Right lung (tissue), 2 donors: ENCODE measurements at regions not wholly inside any gene's neighbourhood (a gene's known extent, or its start where the extent isn't known, plus 50 kb on each side); places are given as distances from the start of the nearest gene placed in this dataset.

Experiments
- DNase-seq, 2 donors: peaks; one replicate each; pipeline ENCODE4 v3.0.0-alpha.2; 2013

DNA sequence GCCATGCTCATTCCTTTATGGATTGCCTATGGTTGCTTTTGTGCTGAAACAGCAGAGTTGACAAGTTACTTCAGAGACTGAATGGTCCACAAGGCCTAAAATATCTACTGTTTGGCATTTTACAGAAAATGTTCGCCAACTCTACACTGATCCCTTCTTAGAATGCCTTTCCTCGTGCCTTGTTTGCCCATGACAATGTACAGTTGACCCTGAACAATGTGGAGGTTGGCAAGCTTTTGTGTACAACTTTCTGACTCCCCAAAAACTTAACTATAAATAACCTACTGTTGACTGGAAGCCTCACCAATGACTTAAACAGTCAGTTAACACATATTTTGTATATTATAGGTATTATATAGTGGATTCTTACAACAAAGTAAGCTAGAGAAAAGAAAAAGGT lies 361.4 kb downstream of the EPHA4 start:
- no peak for DNase-seq

DNA sequence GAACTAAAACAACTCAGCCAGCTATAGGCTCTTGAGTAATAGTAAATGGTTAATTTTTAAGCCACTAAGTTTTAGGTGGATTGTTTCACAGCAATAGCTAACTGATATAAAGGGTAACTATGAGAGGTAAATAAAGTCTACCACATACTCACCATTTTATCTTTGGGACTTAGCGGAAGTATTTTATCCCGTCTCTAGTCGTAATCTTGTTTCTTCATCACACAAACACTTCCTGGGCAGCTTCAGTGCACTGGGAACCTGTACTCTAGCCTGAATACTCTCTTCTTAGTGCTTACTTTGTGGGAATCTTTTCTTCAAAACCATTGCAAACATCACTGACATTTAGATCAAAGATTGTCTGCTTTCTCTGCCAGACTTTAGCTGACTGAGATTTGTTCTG lies 360.5 kb downstream of the EPHA4 start:
- no peak for DNase-seq

DNA sequence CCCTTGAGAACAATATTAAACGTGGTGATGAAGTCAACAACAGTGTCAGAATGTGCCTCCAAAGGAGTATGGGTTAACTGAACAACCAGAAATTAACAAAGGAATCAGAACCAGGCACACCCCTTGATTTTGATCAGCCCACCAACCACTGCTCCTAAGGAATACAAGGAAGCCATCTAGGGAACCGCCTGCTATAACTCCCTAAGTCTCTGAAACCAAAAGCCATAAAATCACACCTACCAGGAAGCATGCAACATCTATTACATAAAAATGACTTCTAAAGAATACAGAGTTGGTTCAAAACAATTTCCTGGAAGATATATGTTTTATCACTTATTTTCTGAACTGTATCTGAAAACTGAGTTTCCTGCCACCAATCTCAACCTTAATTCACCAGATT lies 360.0 kb downstream of the EPHA4 start:
- DNase-seq = no peak

DNA sequence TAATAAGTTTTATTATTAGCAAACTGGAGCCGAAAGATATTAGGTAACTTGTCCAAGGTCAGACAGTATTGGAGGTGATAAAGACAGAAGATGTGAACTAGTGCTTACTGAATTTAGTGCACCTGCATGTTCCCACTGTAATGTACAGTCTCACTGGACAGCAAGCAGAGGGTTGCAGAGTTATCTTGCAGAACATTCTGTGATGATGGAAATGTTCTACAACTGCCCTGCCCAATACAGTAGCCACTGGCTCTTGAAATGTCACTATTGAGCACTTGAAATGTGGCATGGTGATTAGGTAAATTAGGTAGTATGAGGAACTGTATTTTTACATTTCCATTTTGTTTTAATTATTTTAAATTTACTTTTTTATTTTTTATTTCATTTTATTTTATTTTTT lies 356.6 kb downstream of the EPHA4 start:
- no peak for DNase-seq

- no peak for DNase-seq
Measured at GRCh38 chr2:221216636-221217035, 355.5 kb downstream of the EPHA4 start.

- DNase-seq = no peak
Measured at GRCh38 chr2:221225752-221226151, 346.4 kb downstream of the EPHA4 start.

GRCh38 chr2:221228214-221228769 lies 343.8 kb downstream of the EPHA4 start:
- no peak for DNase-seq

- DNase-seq = no peak
Measured at GRCh38 chr2:221229099-221229498, 343.0 kb downstream of the EPHA4 start.

DNA sequence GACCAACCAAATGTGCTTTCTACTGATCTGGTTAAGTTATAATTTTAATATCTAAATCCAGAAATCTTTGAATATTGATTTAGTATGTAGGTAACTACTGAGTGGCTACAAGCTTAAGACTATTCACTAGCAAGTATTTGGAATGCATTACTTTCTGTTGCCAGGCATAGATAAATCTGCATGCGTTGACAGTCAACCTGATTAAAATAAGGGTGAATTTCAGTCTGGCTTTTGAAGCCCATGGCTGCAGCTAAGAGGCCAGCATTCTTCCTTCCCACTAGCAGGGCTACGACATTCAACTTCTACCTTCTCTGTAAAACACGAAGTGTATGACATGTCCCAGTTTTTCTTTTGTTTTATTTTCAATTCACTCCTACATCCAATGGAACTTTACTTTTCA lies 340.6 kb downstream of the EPHA4 start:
- DNase-seq = no peak

DNA sequence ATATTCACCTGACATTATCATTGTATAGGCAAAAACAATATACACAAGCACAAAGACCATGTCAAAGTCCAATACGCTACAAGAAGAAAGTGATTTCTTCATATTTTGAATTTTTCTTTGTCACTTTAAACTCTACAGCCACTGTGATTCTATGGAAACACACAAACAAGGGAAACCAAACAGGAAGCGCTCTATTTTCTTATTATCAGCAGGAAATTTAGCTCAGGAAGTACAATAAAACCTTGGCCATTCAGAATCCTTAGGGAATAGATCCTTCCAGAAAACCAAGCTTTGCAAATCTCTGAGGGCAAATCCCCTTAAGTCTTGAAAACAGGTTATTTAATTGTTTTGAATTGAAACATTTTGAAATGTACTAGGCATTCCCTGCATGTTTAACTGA lies 336.2 kb downstream of the EPHA4 start:
- DNase-seq = no peak

DNA sequence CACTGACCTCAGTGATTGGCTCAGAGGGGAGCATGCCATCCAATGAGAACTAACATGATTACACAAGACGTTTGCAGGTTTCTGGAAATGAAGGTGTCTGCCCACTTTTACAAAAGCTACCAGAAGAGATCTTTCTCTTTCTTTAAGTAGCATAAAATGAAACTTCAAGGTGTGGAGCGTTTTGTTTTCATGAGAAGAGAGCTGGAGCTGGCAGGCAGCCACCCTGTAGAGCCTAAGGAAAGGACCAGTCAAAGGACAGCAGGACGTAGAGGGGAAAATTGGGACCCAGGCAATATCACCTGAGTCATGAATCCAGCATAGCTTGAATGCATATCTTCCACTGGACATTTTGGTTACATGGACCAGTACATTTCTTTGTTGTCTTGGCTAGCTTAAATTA lies 331.0 kb downstream of the EPHA4 start:
- no peak for DNase-seq

DNA sequence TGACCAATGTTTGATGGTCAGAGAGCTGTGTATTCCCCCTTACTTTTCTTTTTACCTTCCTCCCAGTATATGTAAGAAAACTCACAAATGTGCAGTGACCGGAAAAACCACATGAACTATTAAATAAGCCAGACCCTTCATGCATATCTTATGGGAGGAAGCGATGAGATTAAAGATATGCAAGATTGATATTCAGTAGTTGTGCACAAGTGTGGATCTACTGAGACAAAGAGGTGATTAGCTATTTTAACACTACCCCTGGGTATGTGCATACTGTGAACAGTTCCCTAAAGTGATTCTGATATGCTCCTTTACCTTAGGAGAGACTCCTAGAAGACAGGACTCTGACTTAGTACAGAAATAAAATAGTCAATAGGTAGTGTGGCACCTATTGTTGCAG lies 328.3 kb downstream of the EPHA4 start:
- DNase-seq = no peak

DNA sequence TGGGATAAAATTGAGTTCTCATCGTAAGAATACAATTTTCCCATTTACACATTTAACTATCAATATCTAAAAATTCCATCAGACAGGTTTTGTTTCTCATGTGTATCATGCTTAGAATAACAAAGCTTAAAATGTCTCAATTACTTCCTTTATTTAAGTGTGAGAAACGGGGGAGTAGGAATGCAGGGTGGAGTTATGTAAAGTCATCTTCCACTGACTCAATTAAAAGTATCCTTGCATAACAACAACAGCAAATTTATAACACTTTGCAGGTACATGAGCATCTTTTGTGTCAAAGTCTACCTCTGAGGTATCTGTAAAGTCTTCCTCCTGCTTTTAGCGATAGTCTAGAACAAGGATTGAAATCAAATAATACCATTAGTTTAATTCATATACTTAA lies 327.1 kb downstream of the EPHA4 start:
- no peak for DNase-seq

- no peak for DNase-seq
Measured at GRCh38 chr2:221245772-221246171, 326.3 kb downstream of the EPHA4 start.

GRCh38 chr2:221254299-221254698 lies 317.8 kb downstream of the EPHA4 start:
- no peak for DNase-seq

- DNase-seq = no peak
Measured at GRCh38 chr2:221255862-221256261, 316.2 kb downstream of the EPHA4 start.

DNA sequence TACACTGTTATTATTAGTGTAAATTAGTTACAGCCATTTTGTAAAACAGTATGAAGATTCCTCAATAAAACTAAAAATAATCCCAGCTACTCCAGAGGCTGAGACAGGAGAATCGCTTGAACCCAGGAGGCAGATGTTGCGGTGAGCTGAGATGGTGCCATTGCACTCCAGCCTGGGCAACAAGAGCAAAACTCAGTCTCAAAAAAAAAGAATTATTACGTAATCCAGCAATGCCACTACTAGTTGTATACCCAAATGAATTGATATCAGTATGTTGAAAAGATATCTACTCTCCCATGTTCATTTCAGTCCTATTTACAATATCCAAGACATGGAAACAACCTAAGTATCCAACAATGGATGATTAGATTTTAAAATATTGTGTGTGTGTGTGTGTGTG lies 313.6 kb downstream of the EPHA4 start:
- no peak for DNase-seq

GRCh38 chr2:221262651-221263050 lies 309.5 kb downstream of the EPHA4 start:
- no peak for DNase-seq

DNA sequence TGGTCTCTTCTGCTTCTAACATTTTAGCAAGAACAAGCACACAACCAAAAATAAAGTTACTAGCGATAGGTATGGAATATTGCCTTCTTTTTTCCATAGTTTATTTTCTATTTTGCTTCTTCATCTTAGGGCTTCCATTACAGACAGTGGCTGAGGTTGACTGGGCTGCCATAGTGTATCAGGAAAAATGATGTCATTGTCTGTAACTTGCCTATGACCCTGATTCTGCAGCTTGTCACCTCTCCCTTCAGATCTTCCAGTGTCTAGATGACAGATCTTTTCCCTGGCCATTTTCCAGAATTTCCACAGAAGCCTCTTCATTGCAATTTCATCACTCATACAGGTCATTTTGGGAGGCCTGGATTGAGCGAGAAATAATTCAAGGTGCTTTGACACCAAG lies 308.5 kb downstream of the EPHA4 start:
- DNase-seq = no peak

DNA sequence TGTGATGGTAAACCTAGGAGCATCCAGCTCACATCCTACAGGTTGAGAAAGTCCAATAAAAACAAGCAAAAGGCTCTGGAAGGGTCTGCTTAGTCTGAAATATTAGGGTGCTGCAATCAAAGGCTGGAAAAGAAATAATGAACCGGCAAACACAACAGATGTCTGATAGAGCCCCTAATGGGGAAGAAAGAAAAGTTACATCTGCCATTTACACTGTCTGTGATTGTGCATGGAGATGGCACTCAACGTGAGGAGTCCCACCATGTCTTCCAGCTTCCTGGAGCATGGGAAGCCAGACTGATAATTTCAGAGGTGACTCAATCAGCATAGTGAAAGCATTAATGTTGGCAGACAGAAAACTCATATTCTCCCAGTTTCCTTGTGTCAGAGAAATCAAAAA lies 307.8 kb downstream of the EPHA4 start:
- no peak for DNase-seq

DNA sequence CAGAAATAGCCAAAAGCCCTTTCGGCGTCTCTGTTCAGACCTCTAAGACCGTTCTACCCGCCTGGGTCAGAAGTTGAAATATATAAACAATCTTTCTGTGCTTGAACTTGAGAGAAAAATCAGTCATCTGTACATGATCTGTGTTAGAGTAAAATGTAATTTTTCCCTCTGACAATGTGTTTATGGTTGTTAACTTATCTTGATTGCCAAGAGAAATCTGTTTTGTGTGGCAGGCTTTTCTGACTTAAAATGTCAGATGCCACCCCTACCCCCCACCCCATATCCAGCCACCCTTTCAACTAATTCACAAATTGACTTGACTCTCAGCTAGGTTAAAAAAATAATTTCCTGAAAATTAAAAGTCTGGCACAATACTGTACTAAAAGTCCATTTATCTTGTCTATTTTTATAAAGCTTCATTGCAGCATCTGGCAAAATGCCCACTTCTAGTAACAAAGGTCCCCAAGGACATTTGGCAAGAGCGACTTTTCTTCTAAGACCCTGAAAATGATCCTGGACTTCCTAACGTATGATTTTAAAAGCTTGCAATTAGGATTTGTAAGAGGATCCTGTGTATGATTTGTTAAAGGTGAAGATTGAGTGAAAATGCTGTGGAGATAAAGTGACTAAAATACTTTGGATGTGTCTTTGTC lies 304.2 kb downstream of the EPHA4 start:
- no peak for DNase-seq

DNA sequence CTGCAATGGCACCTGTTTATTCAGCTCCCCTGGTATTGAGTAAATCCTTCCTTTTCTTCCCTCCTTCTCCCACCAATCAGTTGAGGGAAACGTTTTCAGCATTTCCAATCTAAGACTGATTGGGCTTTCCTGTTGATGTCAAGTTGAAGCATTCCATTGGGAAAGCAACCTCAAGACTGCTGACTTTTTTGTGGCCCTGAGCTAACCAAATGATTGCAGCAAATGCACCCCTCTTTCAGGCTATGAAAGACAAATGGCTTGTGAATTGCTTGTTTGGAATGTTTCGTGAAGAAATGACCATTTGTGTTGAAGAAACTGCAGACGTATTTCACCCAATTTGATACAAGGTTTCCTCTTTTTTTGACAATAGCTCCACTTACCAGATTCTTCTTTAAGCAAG lies 303.5 kb downstream of the EPHA4 start:
- no peak for DNase-seq

DNA sequence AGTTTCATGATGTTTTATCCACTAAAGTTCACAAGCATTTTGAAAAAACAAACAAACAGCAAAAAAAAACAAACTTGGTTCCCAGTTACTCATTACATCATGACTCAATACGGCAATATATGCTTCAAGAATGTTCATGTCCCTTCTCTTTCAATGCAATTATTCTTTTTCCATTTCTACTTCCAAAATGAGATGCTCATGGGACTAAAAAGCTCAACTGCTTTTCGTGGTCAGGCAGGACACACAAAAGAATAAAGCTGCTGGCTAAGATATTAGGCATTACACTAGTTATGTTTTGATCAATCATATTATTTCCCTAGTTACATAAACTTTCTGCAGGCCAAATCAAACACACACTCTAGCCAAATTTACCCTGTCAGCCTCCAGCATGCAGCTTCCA lies 301.3 kb downstream of the EPHA4 start:
- no peak for DNase-seq

- DNase-seq = no peak
Measured at GRCh38 chr2:221272729-221273128, 299.4 kb downstream of the EPHA4 start.
